GM12891 (cell line): ENCODE measurements at regions not wholly inside any gene's neighbourhood (a gene's known extent, or its start where the extent isn't known, plus 50 kb on each side); places are given as distances from the start of the nearest gene placed in this dataset.

Experiments
- POLR2A ChIP-seq: IDR thresholded peaks from 2 replicates; pipeline ENCODE4 v1.6.1; 2011; ENCODE audit warnings: low read depth, low read length, control low read depth
- POLR2AphosphoS5 ChIP-seq: IDR thresholded peaks from 2 replicates; pipeline ENCODE4 v1.6.1; 2011; ENCODE audit warnings: low read depth, low read length, control low read depth
- POU2F2 ChIP-seq: IDR thresholded peaks from 2 replicates; pipeline ENCODE4 v1.6.1; 2011; ENCODE audit warnings: low read depth, mild to moderate bottlenecking, control low read depth, low read length, moderate library complexity
- SPI1 ChIP-seq: IDR thresholded peaks from 2 replicates; pipeline ENCODE4 v1.6.1; 2011; ENCODE audit warnings: low read depth, low read length, control low read depth
- TAF1 ChIP-seq: IDR thresholded peaks from 2 replicates; pipeline ENCODE4 v1.6.1; 2011; ENCODE audit warnings: low read depth, low read length, control low read depth

GRCh38 chr2:123077101-123077500 is 948.0 kb upstream of the CNTNAP5 start:
- TF ChIP-seq POLR2A (no peak), POLR2AphosphoS5 (no peak), SPI1 (no peak), TAF1 (no peak), POU2F2 (no peak)
